Activated CD4-positive, alpha-beta memory T cell treated with anti-CD3 and anti-CD28 coated beads for 36 hours (primary cell): ENCODE measurements at regions not wholly inside any gene's neighbourhood (a gene's known extent, or its start where the extent isn't known, plus 50 kb on each side); places are given as distances from the start of the nearest gene placed in this dataset.
"Not testable (repeated sequence)": the region's sequence is repeated elsewhere in the genome, so short reads cannot be mapped to it uniquely, and the experiment has no call there.

Source experiments
- CTCF ChIA-PET: fragments of 350-600 bp; sonication (Branson Sonifier 250); formaldehyde crosslinking; loops from one replicate; lab custom pipeline; 2021; ENCODE audit warnings: antibody characterized with exemption, inconsistent platforms; lab: Charles Lee
- POLR2A ChIA-PET: fragments of 350-600 bp; sonication (Branson Sonifier 250); formaldehyde crosslinking; loops from one replicate; lab custom pipeline; 2021; ENCODE audit warnings: antibody characterized with exemption; lab: Charles Lee
- DNase-seq: peaks from one replicate; pipeline ENCODE4 v3.0.0-alpha.2; 2020
- H3K27ac Mint-ChIP-seq: one replicate; pipeline ENCODE4 v1.8.0; 2021; ENCODE audit warnings: mixed read lengths
- H3K27me3 Mint-ChIP-seq: one replicate; pipeline ENCODE4 v1.8.0; 2021; ENCODE audit warnings: mixed read lengths
- H3K36me3 Mint-ChIP-seq: one replicate; pipeline ENCODE4 v1.8.0; 2021; ENCODE audit warnings: mixed read lengths
- H3K4me1 Mint-ChIP-seq: one replicate; pipeline ENCODE4 v1.8.0; 2021; ENCODE audit warnings: low read depth, mixed read lengths
- H3K4me3 Mint-ChIP-seq: one replicate; pipeline ENCODE4 v1.8.0; 2021; ENCODE audit warnings: mild to moderate bottlenecking, mixed read lengths
- H3K9me3 Mint-ChIP-seq: one replicate; pipeline ENCODE4 v1.8.0; 2021; ENCODE audit warnings: mixed read lengths
- intact Hi-C: fragments of 100-400 bp; cut with micrococcal nuclease; formaldehyde crosslinking; loops from one replicate; pipeline ENCODE4 v1.15.1; 2023

GRCh38 chr9:29555502-29555901 is 1982.2 kb upstream of the C9orf72 start:
- Mint-ChIP-seq H3K9me3 (peaks cover 3% of the 10 kb centered on the region), H3K27me3 (no peaks in the 10 kb centered on the region), H3K27ac (no peak overlapping the region), H3K36me3 (no peaks in the 10 kb centered on the region), H3K4me1 (no peaks in the 10 kb centered on the region), H3K4me3 (no peak overlapping the region)
- ChIA-PET CTCF (no interaction called here), POLR2A (no interaction called here)
- intact Hi-C loops: no loop called here
- DNase-seq: no peak

GRCh38 chr9:29556317-29556716 is 1983.0 kb upstream of the C9orf72 start:
- no peak for DNase-seq
- peaks cover 3% of the 10 kb centered on the region for H3K9me3 Mint-ChIP-seq
- H3K27me3 Mint-ChIP-seq: no peaks in the 10 kb centered on the region
- intact Hi-C loops: no loop called here
- H3K27ac Mint-ChIP-seq: no peak overlapping the region
- H3K4me1 Mint-ChIP-seq: no peaks in the 10 kb centered on the region
- H3K4me3 Mint-ChIP-seq: no peak overlapping the region
- POLR2A ChIA-PET: no interaction called here
- CTCF ChIA-PET: no interaction called here
- no peaks in the 10 kb centered on the region for H3K36me3 Mint-ChIP-seq

GRCh38 chr9:29556746-29557145 is 1983.5 kb upstream of the C9orf72 start:
- H3K36me3 Mint-ChIP-seq: no peaks in the 10 kb centered on the region
- ChIA-PET POLR2A (no interaction called here), CTCF (no interaction called here)
- intact Hi-C loops: no loop called here
- no peak for DNase-seq
- no peaks in the 10 kb centered on the region for H3K27me3 Mint-ChIP-seq
- no peak overlapping the region for H3K27ac Mint-ChIP-seq
- no peaks in the 10 kb centered on the region for H3K4me1 Mint-ChIP-seq
- no peak overlapping the region for H3K4me3 Mint-ChIP-seq
- H3K9me3 Mint-ChIP-seq: peaks cover 3% of the 10 kb centered on the region

GRCh38 chr9:29564564-29564963 is 1991.3 kb upstream of the C9orf72 start:
- intact Hi-C loops: no loop called here

GRCh38 chr9:29575219-29575618 is 2001.9 kb upstream of the C9orf72 start:
- Mint-ChIP-seq H3K27me3 (no peaks in the 10 kb centered on the region), H3K9me3 (peaks cover under 1% of the 10 kb centered on the region), H3K4me3 (no peak overlapping the region), H3K4me1 (no peaks in the 10 kb centered on the region), H3K27ac (no peak overlapping the region), H3K36me3 (no peaks in the 10 kb centered on the region)
- DNase-seq: no peak
- ChIA-PET CTCF (no interaction called here), POLR2A (no interaction called here)
- intact Hi-C loops: loop anchor here (10.0 kb wide), 1 partner anchor 60 kb away; no protein-coding TSS in a partner anchor

More at GRCh38 chr9:29564564-29564963, 1991.3 kb upstream of the C9orf72 start:
- Mint-ChIP-seq H3K9me3 (no peaks in the 10 kb centered on the region), H3K4me1 (no peaks in the 10 kb centered on the region), H3K27ac (no peak overlapping the region), H3K36me3 (no peaks in the 10 kb centered on the region), H3K27me3 (no peaks in the 10 kb centered on the region), H3K4me3 (no peak overlapping the region)
- DNase-seq: no peak
- ChIA-PET CTCF (no interaction called here), POLR2A (no interaction called here)

GRCh38 chr9:29588361-29588760 is 2015.1 kb upstream of the C9orf72 start:
- Mint-ChIP-seq H3K27ac (no peak overlapping the region), H3K4me3 (no peak overlapping the region), H3K36me3 (no peaks in the 10 kb centered on the region), H3K4me1 (no peaks in the 10 kb centered on the region), H3K9me3 (peaks cover 7% of the 10 kb centered on the region), H3K27me3 (no peaks in the 10 kb centered on the region)
- POLR2A ChIA-PET: no interaction called here
- DNase-seq: no peak
- intact Hi-C loops: loop anchor here (5.0 kb wide), 1 partner anchor 51 kb away; no protein-coding TSS in a partner anchor
- CTCF ChIA-PET: no interaction called here

- intact Hi-C loops: no loop called here
- ChIA-PET CTCF (no interaction called here), POLR2A (no interaction called here)
- no peak for DNase-seq
- Mint-ChIP-seq H3K36me3 (no peaks in the 10 kb centered on the region), H3K4me3 (no peak overlapping the region), H3K27me3 (no peaks in the 10 kb centered on the region), H3K9me3 (peaks cover 3% of the 10 kb centered on the region), H3K27ac (no peak overlapping the region), H3K4me1 (no peaks in the 10 kb centered on the region)
Observed at GRCh38 chr9:29609282-29609681, 2036.0 kb upstream of the C9orf72 start.

GRCh38 chr9:29613773-29614172 is 2040.5 kb upstream of the C9orf72 start:
- no peak overlapping the region for H3K27ac Mint-ChIP-seq
- no peak overlapping the region for H3K4me3 Mint-ChIP-seq
- H3K9me3 Mint-ChIP-seq: peaks cover 5% of the 10 kb centered on the region
- ChIA-PET CTCF (no interaction called here), POLR2A (no interaction called here)
- no peaks in the 10 kb centered on the region for H3K27me3 Mint-ChIP-seq
- H3K36me3 Mint-ChIP-seq: no peaks in the 10 kb centered on the region
- H3K4me1 Mint-ChIP-seq: no peaks in the 10 kb centered on the region
- DNase-seq: no peak
- intact Hi-C loops: no loop called here

GRCh38 chr9:29616844-29617243 is 2043.6 kb upstream of the C9orf72 start:
- Mint-ChIP-seq H3K27ac (no peak overlapping the region), H3K4me1 (no peaks in the 10 kb centered on the region), H3K36me3 (no peaks in the 10 kb centered on the region), H3K4me3 (no peak overlapping the region), H3K9me3 (peaks cover 5% of the 10 kb centered on the region), H3K27me3 (no peaks in the 10 kb centered on the region)
- DNase-seq: no peak
- intact Hi-C loops: no loop called here
- CTCF ChIA-PET: no interaction called here
- POLR2A ChIA-PET: no interaction called here

GRCh38 chr9:29625292-29625731 is 2052.0 kb upstream of the C9orf72 start:
- Mint-ChIP-seq H3K27me3 (no peaks in the 10 kb centered on the region), H3K27ac (no peak overlapping the region), H3K9me3 (peaks cover 6% of the 10 kb centered on the region), H3K4me3 (no peak overlapping the region), H3K4me1 (no peaks in the 10 kb centered on the region), H3K36me3 (no peaks in the 10 kb centered on the region)
- no peak for DNase-seq
- CTCF ChIA-PET: no interaction called here
- POLR2A ChIA-PET: no interaction called here
- intact Hi-C loops: no loop called here

- no peak for DNase-seq
- H3K4me1 Mint-ChIP-seq: no peaks in the 10 kb centered on the region
- H3K4me3 Mint-ChIP-seq: no peak overlapping the region
- no peaks in the 10 kb centered on the region for H3K27me3 Mint-ChIP-seq
- H3K9me3 Mint-ChIP-seq: peaks cover 6% of the 10 kb centered on the region
- POLR2A ChIA-PET: no interaction called here
- intact Hi-C loops: no loop called here
- H3K36me3 Mint-ChIP-seq: no peaks in the 10 kb centered on the region
- no peak overlapping the region for H3K27ac Mint-ChIP-seq
- CTCF ChIA-PET: no interaction called here
Observed at GRCh38 chr9:29625931-29626330, 2052.7 kb upstream of the C9orf72 start.

- H3K36me3 Mint-ChIP-seq, DNase-seq, CTCF ChIA-PET, H3K9me3 Mint-ChIP-seq, intact Hi-C loops, H3K4me1 Mint-ChIP-seq, H3K27me3 Mint-ChIP-seq, H3K4me3 Mint-ChIP-seq, H3K27ac Mint-ChIP-seq, POLR2A ChIA-PET: not testable (repeated sequence)
Observed at GRCh38 chr9:29628856-29629255, 2055.6 kb upstream of the C9orf72 start.

GRCh38 chr9:29637471-29638237 is 2064.4 kb upstream of the C9orf72 start:
- no peaks in the 10 kb centered on the region for H3K27me3 Mint-ChIP-seq
- H3K4me1 Mint-ChIP-seq: no peaks in the 10 kb centered on the region
- no peaks in the 10 kb centered on the region for H3K9me3 Mint-ChIP-seq
- H3K36me3 Mint-ChIP-seq: no peaks in the 10 kb centered on the region
- DNase-seq: no peak
- H3K27ac Mint-ChIP-seq: no peak overlapping the region
- intact Hi-C loops: no loop called here
- POLR2A ChIA-PET: no interaction called here
- H3K4me3 Mint-ChIP-seq: no peak overlapping the region
- CTCF ChIA-PET: no interaction called here
